ENCODE measurements at regions not wholly inside any gene's neighbourhood (a gene's known extent, or its start where the extent isn't known, plus 50 kb on each side); places are given as distances from the start of the nearest gene placed in this dataset.
A peak's percentile ranks its signal among the peaks of the same experiment; 100 is the strongest.

DNA sequence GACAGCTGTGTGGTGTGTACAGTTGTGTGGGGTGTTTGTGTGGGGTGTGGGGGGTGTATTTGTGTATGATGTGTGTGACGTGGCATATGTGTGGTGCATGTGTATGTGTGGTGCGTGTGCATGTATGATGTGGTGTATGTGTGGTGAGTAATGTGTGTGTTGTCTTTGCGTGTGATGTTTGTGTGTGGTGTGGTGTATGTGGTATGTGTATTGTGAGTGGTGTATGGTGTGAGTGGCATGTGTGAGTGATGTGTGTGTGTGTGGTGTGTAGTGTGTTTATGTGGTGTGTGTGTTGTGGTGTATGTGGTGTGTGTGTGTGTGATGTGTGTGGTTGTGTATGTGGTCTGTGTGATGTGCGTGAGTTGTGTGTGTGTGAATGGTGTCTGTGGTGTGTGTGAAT lies 191.1 kb downstream of the MELK start:
- no peak for DNase-seq

DNA sequence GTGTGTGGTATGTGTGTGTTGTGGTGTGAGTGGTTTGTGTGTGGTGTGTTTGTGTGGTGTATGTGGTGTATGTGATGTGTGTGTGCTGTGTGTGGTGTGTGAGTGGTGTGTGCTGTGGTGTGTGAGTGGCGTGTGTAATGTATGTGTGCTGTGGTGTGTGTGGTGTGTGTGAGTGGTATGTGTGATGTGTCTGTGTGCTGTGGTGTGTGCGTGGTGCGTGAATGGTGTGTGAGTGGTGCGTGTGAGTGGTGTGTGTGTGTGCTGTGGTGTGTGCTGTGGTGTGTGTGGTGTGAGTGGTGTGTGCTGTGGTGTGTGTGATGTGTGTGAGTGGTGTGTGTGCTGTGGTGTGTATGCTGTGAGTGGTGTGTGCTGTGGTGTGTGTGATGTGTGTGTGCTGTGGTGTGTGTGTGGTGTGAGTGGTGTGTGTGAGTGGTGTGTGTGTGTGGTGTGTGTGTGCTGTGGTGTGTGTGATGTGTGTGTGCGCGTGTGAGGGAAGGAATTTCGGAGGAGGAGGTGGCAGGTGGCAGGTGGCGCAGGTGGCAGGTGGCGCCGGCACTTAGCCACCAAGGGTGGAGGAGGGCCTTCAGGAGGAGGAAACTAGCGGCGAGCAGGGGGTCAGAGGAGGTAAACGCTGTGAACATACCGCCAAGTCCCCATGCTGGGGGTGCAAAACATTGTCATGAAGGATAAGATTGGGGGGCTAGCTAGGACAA lies 191.8 kb downstream of the MELK start:
- no peak for DNase-seq

DNA sequence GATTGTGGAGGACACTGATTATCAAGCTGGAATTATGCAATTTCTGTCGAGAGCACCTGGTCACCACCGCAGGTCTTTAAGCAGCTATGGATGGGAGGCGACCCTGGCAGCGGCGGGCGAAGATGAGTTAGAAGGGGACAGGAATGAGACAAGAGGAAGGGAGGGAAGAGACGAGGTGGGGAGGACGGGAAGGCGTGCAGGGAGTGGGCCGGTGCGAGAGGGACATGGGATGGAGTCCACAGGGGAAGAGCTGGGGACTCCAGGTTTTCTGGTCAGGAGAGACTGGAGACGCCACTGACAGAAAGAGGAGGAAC lies 192.3 kb downstream of the MELK start:
- no peak for DNase-seq

- peak; percentile 22 to 91 (median 76) for DNase-seq
Observed at GRCh38 chr9:36765468-36766341, 193.0 kb downstream of the MELK start.

- no peak for DNase-seq
Observed at GRCh38 chr9:36768677-36769076, 196.0 kb downstream of the MELK start.

- DNase-seq, result peak in 9 of 56 donors; percentile 2 to 30 (median 13)
Observed at GRCh38 chr9:36770025-36770424, 197.3 kb downstream of the MELK start.

DNA sequence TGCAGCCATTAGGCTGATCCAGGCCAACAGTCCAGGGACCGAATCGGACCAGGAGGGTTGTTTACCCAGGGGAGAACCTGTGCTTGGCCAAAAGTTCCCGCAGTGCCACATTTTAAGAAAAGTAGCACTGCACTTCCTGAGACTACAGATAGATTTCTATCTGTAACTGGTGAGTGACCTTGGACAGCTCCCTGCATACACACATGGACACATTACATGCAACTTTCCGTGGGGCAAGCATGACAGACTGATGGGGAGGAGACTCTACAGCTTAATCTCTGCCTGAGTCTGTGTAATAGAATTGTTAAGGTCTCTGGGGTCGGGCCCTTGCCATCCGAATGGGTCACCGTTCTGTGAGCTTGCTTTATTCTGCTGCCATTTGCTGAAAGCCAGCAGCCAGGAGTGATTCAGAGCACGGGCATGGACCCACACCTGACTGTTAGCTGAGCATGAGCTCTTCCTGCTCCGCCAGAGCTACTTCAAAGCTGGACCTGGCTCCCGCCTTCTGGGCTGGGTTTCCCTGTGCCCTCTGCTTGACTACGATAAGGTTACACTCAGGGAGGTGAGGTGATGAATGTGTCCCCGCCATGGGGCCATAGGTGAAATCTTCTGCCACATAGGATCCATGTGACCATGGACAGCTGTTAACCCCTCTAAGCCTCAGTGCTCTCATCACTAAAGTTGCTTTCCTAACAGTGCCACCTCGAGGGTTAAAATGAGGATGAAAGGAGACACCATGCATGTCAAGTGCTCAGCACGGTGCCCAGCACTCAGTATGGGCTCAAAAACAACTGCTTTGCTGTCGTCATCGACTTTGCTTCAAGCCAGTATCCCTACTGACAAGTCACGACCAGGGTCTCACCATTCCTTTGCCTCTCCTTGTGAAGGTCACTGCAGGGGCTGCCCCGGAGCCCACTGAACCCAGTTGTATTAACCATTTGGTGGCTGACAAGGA lies 200.0 kb downstream of the MELK start:
- no peak for DNase-seq

DNA sequence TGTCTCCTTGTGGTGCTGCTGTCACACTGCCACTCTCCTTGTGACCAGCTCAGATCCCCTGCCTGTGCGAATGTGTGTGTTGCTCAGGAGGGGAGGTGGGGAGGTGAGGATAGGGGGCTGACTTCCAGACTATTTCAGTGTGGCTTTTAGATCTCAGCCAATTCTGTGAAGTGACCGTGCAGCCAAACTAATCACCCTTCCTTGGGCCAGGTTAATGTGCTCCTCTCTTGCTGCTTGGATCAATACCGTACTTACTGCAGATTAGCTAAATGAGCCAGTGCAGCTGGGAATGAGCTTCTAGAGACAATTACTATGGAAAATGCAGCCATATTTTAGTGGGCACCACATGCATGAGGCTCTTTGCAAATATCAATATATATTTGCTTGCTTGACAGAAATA lies 206.0 kb downstream of the MELK start:
- DNase-seq, result no peak

GRCh38 chr9:36779582-36779981 lies 206.9 kb downstream of the MELK start:
- DNase-seq, result no peak

GRCh38 chr9:36780186-36780585 lies 207.5 kb downstream of the MELK start:
- no peak for DNase-seq

DNA sequence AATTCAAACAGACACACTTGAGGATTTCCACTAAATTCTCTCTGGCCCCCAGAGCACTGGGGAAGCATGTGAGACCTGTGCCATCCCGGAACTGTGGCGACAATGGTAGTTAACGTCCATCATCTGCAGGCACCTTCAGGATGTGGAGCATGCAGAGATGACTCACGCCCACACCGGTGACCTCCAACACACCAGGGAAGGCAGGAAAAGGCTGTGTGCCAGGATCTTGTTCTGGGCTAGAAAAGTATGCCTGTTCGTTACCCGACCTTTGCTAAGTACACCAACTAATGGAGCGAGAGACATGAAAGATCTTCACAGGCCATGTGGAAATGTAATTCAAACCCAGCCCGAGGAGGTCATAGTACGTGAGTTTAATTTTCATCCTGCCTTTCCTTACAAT lies 208.8 kb downstream of the MELK start:
- no peak for DNase-seq
